Endothelial cell of umbilical vein (primary cell): ENCODE measurements at regions not wholly inside any gene's neighbourhood (a gene's known extent, or its start where the extent isn't known, plus 50 kb on each side); places are given as distances from the start of the nearest gene placed in this dataset.

ENCODE experiments used
- BruUV-seq: library from RNA; stranded (reverse); fragments of 400-500 nt; replicated peaks from 2 replicates; lab custom pipeline; 2021; lab: Mats Ljungman, UMichigan
- CTCF ChIA-PET: fragments of 300-600, 350-600 bp; sonication (Branson Sonifier 250); formaldehyde crosslinking; loops from one replicate; lab custom pipeline; 2021; ENCODE audit warnings: antibody characterized with exemption, inconsistent platforms; lab: Charles Lee
- POLR2A ChIA-PET: fragments of 300-600, 350-600 bp; sonication (Branson Sonifier 250); formaldehyde crosslinking; loops from one replicate; lab custom pipeline; 2021; ENCODE audit warnings: antibody characterized with exemption, inconsistent platforms; lab: Charles Lee
- DNase-seq: peaks from one replicate; pipeline ENCODE4 v3.0.0-alpha.2; 2011; ENCODE audit warnings: low read depth, low spot score
- FAIRE-seq: peaks from 2 replicates; lab custom pipeline; 2011; peaks lifted over from hg19 to GRCh38; lab: Jason Lieb, UNC
- H2AFZ ChIP-seq: 2 replicates; pipeline ENCODE4 v1.6.0; 2012; ENCODE audit warnings: low read depth, low read length, control low read depth, inconsistent platforms
- H3K27ac ChIP-seq: 2 replicates; pipeline ENCODE4 v1.5.1; 2011; ENCODE audit warnings: low read depth, mild to moderate bottlenecking, control low read depth, low read length, moderate library complexity; ENCODE audit not compliant: insufficient read depth
- H3K27me3 ChIP-seq, 2 experiments: 2 replicates each; pipeline versions ENCODE4 v1.6.0 to v1.6.1; 2011; ENCODE audit warnings: low read length in 2 of 2, mixed read lengths in 1 of 2; ENCODE audit not compliant: control insufficient read depth in 2 of 2, insufficient read depth in 2 of 2
- H3K36me3 ChIP-seq, 2 experiments: 2 replicates in 1 of 2; 3 replicates in 1 of 2; pipeline ENCODE4 v1.5.1; 2011; ENCODE audit warnings: low read length in 2 of 2, mild to moderate bottlenecking in 1 of 2, moderate library complexity in 1 of 2; ENCODE audit not compliant: control insufficient read depth in 2 of 2, insufficient read depth in 2 of 2; ENCODE audit errors: extremely low read depth in 1 of 2
- H3K4me1 ChIP-seq: 3 replicates; pipeline ENCODE4 v1.5.1; 2011; ENCODE audit warnings: mild to moderate bottlenecking, low read length; ENCODE audit not compliant: control insufficient read depth, insufficient read depth; ENCODE audit errors: extremely low read depth
- H3K4me2 ChIP-seq: 2 replicates; pipeline ENCODE4 v1.6.1; 2011; ENCODE audit warnings: low read length, control low read depth, mixed read lengths; ENCODE audit not compliant: insufficient read depth
- H3K4me3 ChIP-seq, 3 experiments: fragments of 200-600 bp in 1 of 3; sonication (generic), shearing (Covaris generic) in 1 of 3; replicated peaks in 1 of 3; 2 replicates each; pipeline ENCODE4 v1.5.1; 2011 to 2016; ENCODE audit warnings: control low read depth in 3 of 3, low read length in 3 of 3, mild to moderate bottlenecking in 2 of 3, inconsistent platforms in 1 of 3, low read depth in 1 of 3, moderate library complexity in 1 of 3; ENCODE audit not compliant: insufficient read depth in 1 of 3
- H3K79me2 ChIP-seq: 2 replicates; pipeline ENCODE4 v1.6.0; 2012; ENCODE audit warnings: low read length, inconsistent platforms; ENCODE audit not compliant: control insufficient read depth, insufficient read depth
- H3K9ac ChIP-seq: replicated peaks from 2 replicates; pipeline ENCODE3; 2011; ENCODE audit warnings: low read length, control low read depth; ENCODE audit not compliant: insufficient read depth; ENCODE audit errors: extremely low read depth
- H3K9me1 ChIP-seq: replicated peaks from 3 replicates; pipeline ENCODE4 v1.6.0; 2011; ENCODE audit warnings: mild to moderate bottlenecking, low read length; ENCODE audit not compliant: control insufficient read depth, insufficient read depth; ENCODE audit errors: extremely low read depth
- H3K9me3 ChIP-seq: replicated peaks from 2 replicates; pipeline ENCODE4 v1.5.1; 2012; ENCODE audit warnings: low read length, inconsistent platforms; ENCODE audit not compliant: control insufficient read depth, insufficient read depth
- H4K20me1 ChIP-seq: replicated peaks from 2 replicates; pipeline ENCODE3; 2011; ENCODE audit warnings: mild to moderate bottlenecking, low read length; ENCODE audit not compliant: control insufficient read depth, insufficient read depth; ENCODE audit errors: extremely low read depth
- CTCF ChIP-seq, 2 donors: IDR thresholded peaks; 1 replicate in 1 of 2; 2 replicates in 1 of 2; pipeline ENCODE4 v1.5.1; 2011; ENCODE audit warnings: low read length in 2 of 2, mild to moderate bottlenecking in 2 of 2, moderate library complexity in 2 of 2, control low read depth in 1 of 2, inconsistent platforms in 1 of 2, low read depth in 1 of 2; ENCODE audit not compliant: insufficient read depth in 1 of 2; ENCODE audit errors: extremely low read depth in 1 of 2
- EZH2 ChIP-seq: IDR thresholded peaks from 2 replicates; pipeline ENCODE4 v1.6.1; 2012; ENCODE audit warnings: borderline replicate concordance, low read depth, mild to moderate bottlenecking, moderate library complexity, low read length, inconsistent platforms; ENCODE audit not compliant: severe bottlenecking
- FOS ChIP-seq: IDR thresholded peaks from 2 replicates; pipeline ENCODE4 v1.6.1; 2011; ENCODE audit warnings: mild to moderate bottlenecking, low read length, moderate library complexity, borderline replicate concordance; ENCODE audit not compliant: insufficient read depth
- GATA2 ChIP-seq: IDR thresholded peaks from 2 replicates; pipeline ENCODE4 v1.7.0; 2011; ENCODE audit warnings: low read depth, mild to moderate bottlenecking, moderate library complexity, mixed read lengths, low read length; ENCODE audit not compliant: insufficient read length, insufficient read depth
- JUN ChIP-seq: IDR thresholded peaks from 2 replicates; pipeline ENCODE4 v1.6.1; 2011; ENCODE audit warnings: borderline replicate concordance, low read depth; ENCODE audit not compliant: insufficient read length, insufficient read depth
- MAX ChIP-seq: IDR thresholded peaks from 2 replicates; pipeline ENCODE4 v1.6.1; 2011; ENCODE audit not compliant: insufficient read depth, insufficient read length
- MYC ChIP-seq: IDR thresholded peaks from one replicate; pipeline ENCODE4 v1.6.1; 2011; ENCODE audit warnings: mild to moderate bottlenecking, low read depth, low read length
- POLR2A ChIP-seq: IDR thresholded peaks from 2 replicates; pipeline ENCODE4 v1.6.1; 2012; ENCODE audit warnings: low read depth, mild to moderate bottlenecking, control low read depth, low read length
- POLR2AphosphoS5 ChIP-seq: IDR thresholded peaks from 2 replicates; pipeline ENCODE4 v1.6.1; 2012; ENCODE audit warnings: low read depth, mild to moderate bottlenecking, control low read depth, low read length, moderate library complexity; ENCODE audit not compliant: insufficient read depth
- dilution Hi-C: fragments of 300-500 bp; cut with MboI; formaldehyde crosslinking; loops from one replicate; pipeline ENCODE4 v1.15.0; 2019; ENCODE audit warnings: low sequenced_read_pairs; ENCODE audit not compliant: extremely low pct_ligation_motif_present
- intact Hi-C: fragments of 100-400 bp; cut with micrococcal nuclease; formaldehyde crosslinking; loops from one replicate; pipeline ENCODE4 v1.10.0; 2022

GRCh38 chr11:70888061-70888460, 364.3 kb downstream of the SHANK2 start:
- Histone ChIP-seq H3K27ac (no peak overlapping the region), H3K9me3 (peaks cover 7% of the 10 kb centered on the region), H4K20me1 (no peaks in the 10 kb centered on the region), H3K79me2 (no peaks in the 10 kb centered on the region), H3K9me1 (no peaks in the 10 kb centered on the region), H3K4me2 (no peak overlapping the region), H3K36me3 (no peaks in the 10 kb centered on the region), H2AFZ (no peak overlapping the region), H3K9ac (no peak overlapping the region), H3K27me3 (no peaks in the 10 kb centered on the region), H3K4me3 (no peak overlapping the region), H3K4me1 (no peaks in the 10 kb centered on the region)
- ChIA-PET CTCF (no interaction called here), POLR2A (no interaction called here)
- TF ChIP-seq FOS: no peak
- no peak for TF ChIP-seq MYC
- no peak for TF ChIP-seq MAX
- TF ChIP-seq POLR2AphosphoS5: no peak
- no peak for TF ChIP-seq CTCF (IDR thresholded peaks at IDR 0.05; ENCODE audit: extremely low read depth in 1 of 2, insufficient read depth in 1 of 2, low read depth in 1 of 2, low read length in 2 of 2)
- TF ChIP-seq EZH2: no peak
- TF ChIP-seq JUN: no peak
- TF ChIP-seq GATA2: no peak
- no peak for TF ChIP-seq POLR2A
- FAIRE-seq (no peak), DNase-seq (no peak)
- intact Hi-C loops (no loop called here), dilution Hi-C loops (no loop called here)
- BruUV-seq: no TSS peak
